Hepatocyte (in vitro differentiated cells): ENCODE measurements at regions not wholly inside any gene's neighbourhood (a gene's known extent, or its start where the extent isn't known, plus 50 kb on each side); places are given as distances from the start of the nearest gene placed in this dataset.

Source experiments
- EZH2 ChIP-seq: fragments of 200-600 bp; sonication (generic); IDR thresholded peaks from 2 replicates; pipeline ENCODE4 v1.6.1; 2016; ENCODE audit warnings: antibody characterized with exemption, mild to moderate bottlenecking, borderline replicate concordance
- EZH2phosphoT487 ChIP-seq: fragments of 200-600 bp; sonication (generic); IDR thresholded peaks from one replicate; pipeline ENCODE4 v1.6.1; 2018; ENCODE audit warnings: antibody characterized with exemption, mild to moderate bottlenecking, low read depth, moderate library complexity; ENCODE audit not compliant: unreplicated experiment, severe bottlenecking
- TF ChIP-seq, protein P1 (sequence below): fragments of 200-600 bp; sonication (generic); IDR thresholded peaks from 2 replicates; pipeline ENCODE4 v1.5.1; 2016; ENCODE audit warnings: antibody characterized with exemption, mild to moderate bottlenecking; ENCODE audit not compliant: poor library complexity

DNA sequence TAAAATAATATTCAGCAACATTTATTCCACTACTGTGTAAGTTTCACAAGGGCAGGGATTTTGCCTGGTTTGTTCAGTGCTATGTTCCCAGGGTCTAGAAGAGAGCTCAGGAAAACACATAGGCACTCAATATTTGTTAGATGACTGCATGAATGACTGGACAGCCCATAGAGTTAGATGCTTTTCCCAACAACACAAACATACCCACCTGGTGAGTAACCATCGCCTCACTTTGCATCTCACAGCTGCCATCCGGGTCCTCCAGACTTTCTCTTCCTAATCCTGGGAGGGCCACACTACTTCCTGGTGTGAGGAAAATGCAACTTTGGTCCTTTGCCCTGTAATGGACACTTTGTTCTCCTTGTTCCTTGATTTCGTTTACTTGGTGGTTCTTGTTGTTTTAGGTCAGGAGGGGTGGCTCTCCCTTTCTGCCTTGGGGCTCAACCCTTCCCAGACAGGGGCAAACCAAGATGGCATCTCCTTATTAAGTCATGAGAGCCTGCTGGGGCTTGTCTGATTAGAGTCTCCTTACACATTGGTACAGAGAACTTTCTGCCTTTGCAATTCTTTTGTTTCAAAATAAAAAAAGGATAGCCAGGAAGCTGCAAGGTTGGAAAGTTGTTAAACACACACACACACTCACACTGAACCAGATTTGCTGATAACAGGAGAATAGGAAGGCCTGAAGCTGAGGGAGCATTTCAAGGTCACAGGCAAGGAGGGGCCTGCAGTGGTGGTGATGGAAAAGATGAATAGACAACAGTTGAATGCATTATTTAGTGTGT lies 190.6 kb downstream of the MID1IP1 start:
- TF ChIP-seq, protein P1, sequence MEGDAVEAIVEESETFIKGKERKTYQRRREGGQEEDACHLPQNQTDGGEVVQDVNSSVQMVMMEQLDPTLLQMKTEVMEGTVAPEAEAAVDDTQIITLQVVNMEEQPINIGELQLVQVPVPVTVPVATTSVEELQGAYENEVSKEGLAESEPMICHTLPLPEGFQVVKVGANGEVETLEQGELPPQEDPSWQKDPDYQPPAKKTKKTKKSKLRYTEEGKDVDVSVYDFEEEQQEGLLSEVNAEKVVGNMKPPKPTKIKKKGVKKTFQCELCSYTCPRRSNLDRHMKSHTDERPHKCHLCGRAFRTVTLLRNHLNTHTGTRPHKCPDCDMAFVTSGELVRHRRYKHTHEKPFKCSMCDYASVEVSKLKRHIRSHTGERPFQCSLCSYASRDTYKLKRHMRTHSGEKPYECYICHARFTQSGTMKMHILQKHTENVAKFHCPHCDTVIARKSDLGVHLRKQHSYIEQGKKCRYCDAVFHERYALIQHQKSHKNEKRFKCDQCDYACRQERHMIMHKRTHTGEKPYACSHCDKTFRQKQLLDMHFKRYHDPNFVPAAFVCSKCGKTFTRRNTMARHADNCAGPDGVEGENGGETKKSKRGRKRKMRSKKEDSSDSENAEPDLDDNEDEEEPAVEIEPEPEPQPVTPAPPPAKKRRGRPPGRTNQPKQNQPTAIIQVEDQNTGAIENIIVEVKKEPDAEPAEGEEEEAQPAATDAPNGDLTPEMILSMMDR: no peak
- TF ChIP-seq EZH2 (no peak), EZH2phosphoT487 (no peak)
